NT2/D1 (cell line): ENCODE measurements at regions not wholly inside any gene's neighbourhood (a gene's known extent, or its start where the extent isn't known, plus 50 kb on each side); places are given as distances from the start of the nearest gene placed in this dataset.

Source experiments
- SUZ12 ChIP-seq: IDR thresholded peaks from 2 replicates; pipeline ENCODE4 v1.6.1; 2011; ENCODE audit not compliant: insufficient read length, insufficient read depth; ENCODE audit errors: extremely low read depth
- YY1 ChIP-seq: IDR thresholded peaks from 2 replicates; pipeline ENCODE4 v1.6.1; 2011; ENCODE audit not compliant: insufficient read length, insufficient read depth
- ZNF274 ChIP-seq: IDR thresholded peaks from 2 replicates; pipeline ENCODE4 v1.6.1; 2011; ENCODE audit warnings: mild to moderate bottlenecking, low read depth, low read length

DNA sequence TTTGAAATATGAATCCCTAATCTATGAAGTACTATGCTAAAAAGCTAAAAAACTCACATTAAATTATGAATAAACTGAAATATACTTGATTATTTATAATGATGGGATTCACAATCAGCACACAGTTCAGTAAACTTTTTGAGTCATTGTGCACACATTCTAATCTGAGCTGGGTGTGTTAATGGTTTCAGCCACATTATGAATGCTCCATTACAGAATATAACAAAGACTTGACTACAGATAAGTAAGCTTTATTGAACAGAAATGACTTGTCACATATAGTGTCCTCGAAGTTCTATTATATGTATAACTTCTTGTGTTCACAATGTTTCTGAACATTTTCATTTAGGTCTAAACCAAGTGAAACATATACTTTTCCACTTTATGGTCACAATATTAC, 1649.9 kb upstream of the IGFBP7 start:
- TF ChIP-seq YY1 (no peak), ZNF274 (no peak), SUZ12 (no peak)
